Parathyroid adenoma (tissue), 2 donors: ENCODE measurements at regions not wholly inside any gene's neighbourhood (a gene's known extent, or its start where the extent isn't known, plus 50 kb on each side); places are given as distances from the start of the nearest gene placed in this dataset.
"Not testable (repeated sequence)": the region's sequence is repeated elsewhere in the genome, so short reads cannot be mapped to it uniquely, and the experiment has no call there.

ENCODE experiments used
- H2AFZ ChIP-seq: fragments of 300-600 bp; sonication (generic); one replicate; pipeline ENCODE4 v1.7.0; 2017; ENCODE audit warnings: antibody characterized with exemption, mild to moderate bottlenecking
- H3K27ac ChIP-seq: fragments of 300-600 bp; sonication (generic); one replicate; pipeline ENCODE4 v1.7.0; 2017
- H3K27me3 ChIP-seq: fragments of 300-600 bp; sonication (generic); one replicate; pipeline ENCODE4 v1.7.0; 2017; ENCODE audit warnings: low read length; ENCODE audit not compliant: control insufficient read depth, insufficient read depth
- H3K36me3 ChIP-seq: fragments of 300-600 bp; sonication (generic); one replicate; pipeline ENCODE4 v1.7.0; 2017; ENCODE audit warnings: low read length; ENCODE audit not compliant: control insufficient read depth, insufficient read depth
- H3K4me1 ChIP-seq: fragments of 300-600 bp; sonication (generic); one replicate; pipeline ENCODE4 v1.7.0; 2017; ENCODE audit warnings: control low read depth
- H3K4me2 ChIP-seq: fragments of 300-600 bp; sonication (generic); one replicate; pipeline ENCODE4 v1.7.0; 2017; ENCODE audit warnings: low read length
- H3K4me3 ChIP-seq: fragments of 300-600 bp; sonication (generic); one replicate; pipeline ENCODE4 v1.7.0; 2017; ENCODE audit warnings: low read depth, low read length
- H3K79me2 ChIP-seq: fragments of 300-600 bp; sonication (generic); one replicate; pipeline ENCODE4 v1.7.0; 2017; ENCODE audit warnings: control low read depth
- H3K9ac ChIP-seq: fragments of 300-600 bp; sonication (generic); one replicate; pipeline ENCODE4 v1.7.0; 2017; ENCODE audit warnings: mild to moderate bottlenecking
- H3K9me3 ChIP-seq: fragments of 300-600 bp; sonication (generic); one replicate; pipeline ENCODE4 v1.7.0; 2017; ENCODE audit warnings: low read length; ENCODE audit not compliant: control insufficient read depth
- CTCF ChIP-seq: fragments of 300-600 bp; sonication (generic); IDR thresholded peaks from one replicate; pipeline ENCODE4 v1.7.0; 2017; ENCODE audit warnings: antibody characterized with exemption, mild to moderate bottlenecking
- donor health status: primary hyperparathyroidism.

- TF ChIP-seq CTCF = no peak
- H3K9ac ChIP-seq = no peak overlapping the region
- no peaks in the 10 kb centered on the region for H3K4me1 ChIP-seq
- no peaks in the 10 kb centered on the region for H3K27me3 ChIP-seq
- H3K79me2 ChIP-seq = no peaks in the 10 kb centered on the region
- H3K9me3 ChIP-seq = no peaks in the 10 kb centered on the region
- H2AFZ ChIP-seq = no peak overlapping the region
- H3K4me3 ChIP-seq = no peak overlapping the region
- H3K36me3 ChIP-seq = no peaks in the 10 kb centered on the region
- H3K27ac ChIP-seq = no peak overlapping the region
- H3K4me2 ChIP-seq = no peak overlapping the region
Observed at GRCh38 chr11:101792814-101793213, 122.0 kb upstream of the CEP126 start.

DNA sequence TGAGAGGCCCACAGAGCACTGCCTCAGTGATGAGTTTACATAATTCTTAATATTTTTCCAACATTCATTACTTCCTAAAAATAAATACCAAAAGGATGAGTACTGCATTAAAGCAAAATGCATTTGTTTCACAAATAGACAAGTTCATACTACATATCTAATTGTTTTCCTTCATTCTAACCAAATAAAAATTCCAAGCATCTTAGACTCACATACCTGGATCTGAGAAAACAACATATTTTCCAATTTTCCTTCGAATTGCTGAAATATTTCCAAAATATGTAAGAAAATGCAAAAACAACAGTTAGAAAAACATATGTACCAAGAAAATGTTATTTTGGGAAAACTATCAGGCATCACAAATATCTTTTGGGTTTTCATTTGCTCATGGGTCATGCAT is 127.9 kb upstream of the CEP126 start:
- Histone ChIP-seq H3K9ac (no peak overlapping the region), H2AFZ (no peak overlapping the region), H3K36me3 (no peaks in the 10 kb centered on the region), H3K4me2 (no peak overlapping the region), H3K9me3 (no peaks in the 10 kb centered on the region), H3K27ac (no peak overlapping the region), H3K27me3 (no peaks in the 10 kb centered on the region), H3K4me3 (no peak overlapping the region), H3K79me2 (no peaks in the 10 kb centered on the region), H3K4me1 (no peaks in the 10 kb centered on the region)
- no peak for TF ChIP-seq CTCF

- H3K9me3 ChIP-seq = no peaks in the 10 kb centered on the region
- no peak for TF ChIP-seq CTCF
- H3K27ac ChIP-seq = no peak overlapping the region
- H3K27me3 ChIP-seq = no peaks in the 10 kb centered on the region
- H2AFZ ChIP-seq = no peak overlapping the region
- no peaks in the 10 kb centered on the region for H3K79me2 ChIP-seq
- H3K4me3 ChIP-seq = no peak overlapping the region
- H3K9ac ChIP-seq = no peak overlapping the region
- no peaks in the 10 kb centered on the region for H3K36me3 ChIP-seq
- no peak overlapping the region for H3K4me2 ChIP-seq
- no peaks in the 10 kb centered on the region for H3K4me1 ChIP-seq
Observed at GRCh38 chr11:101786421-101786820, 128.4 kb upstream of the CEP126 start.

DNA sequence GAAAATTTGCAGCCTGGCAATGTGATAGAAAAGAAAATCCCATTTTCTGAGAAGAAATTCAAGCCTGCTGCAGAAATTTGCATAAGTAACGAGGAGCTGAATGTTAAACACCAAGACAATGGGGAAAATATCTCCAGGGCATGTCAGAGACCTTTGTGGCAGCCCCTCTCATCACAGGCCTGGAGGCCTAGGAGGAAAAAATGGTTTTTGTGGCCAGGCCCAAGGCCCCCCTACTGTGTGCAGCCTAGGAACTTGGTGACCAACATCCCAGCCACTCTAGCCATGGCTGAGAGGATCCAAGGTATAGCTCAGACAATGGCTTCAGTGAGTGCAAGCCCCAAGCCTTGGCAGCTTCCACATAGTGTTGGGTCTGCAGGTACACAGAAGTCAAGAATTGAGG is 135.6 kb upstream of the CEP126 start:
- H3K27ac ChIP-seq, H2AFZ ChIP-seq, H3K4me2 ChIP-seq, H3K79me2 ChIP-seq, H3K9ac ChIP-seq, H3K9me3 ChIP-seq, H3K36me3 ChIP-seq, H3K4me1 ChIP-seq, H3K4me3 ChIP-seq, H3K27me3 ChIP-seq: not testable (repeated sequence)

DNA sequence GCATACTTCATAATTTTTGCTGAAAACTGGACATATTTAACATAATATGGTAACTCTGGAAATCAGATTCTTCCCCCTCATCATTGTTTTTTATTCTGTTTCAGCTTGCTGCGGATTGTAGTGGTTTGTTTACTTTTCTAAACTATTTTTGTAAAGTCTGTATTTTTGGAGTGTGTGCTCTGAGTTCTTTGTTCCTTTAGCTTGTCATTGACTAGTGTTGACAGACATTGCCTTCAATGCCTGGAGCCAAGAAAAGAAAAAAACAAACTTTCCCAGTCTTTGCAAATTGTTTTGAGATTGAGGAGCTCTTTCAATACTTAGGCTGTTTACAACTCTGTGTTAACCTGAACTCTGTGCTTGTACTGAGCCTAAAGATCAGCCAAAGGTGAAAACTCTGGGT is 137.3 kb upstream of the CEP126 start:
- no peaks in the 10 kb centered on the region for H3K27me3 ChIP-seq
- H3K4me3 ChIP-seq = no peak overlapping the region
- no peaks in the 10 kb centered on the region for H3K79me2 ChIP-seq
- H3K36me3 ChIP-seq = no peaks in the 10 kb centered on the region
- H3K9me3 ChIP-seq = no peaks in the 10 kb centered on the region
- no peak overlapping the region for H2AFZ ChIP-seq
- no peak overlapping the region for H3K9ac ChIP-seq
- H3K27ac ChIP-seq = no peak overlapping the region
- no peak overlapping the region for H3K4me2 ChIP-seq
- TF ChIP-seq CTCF = no peak
- no peaks in the 10 kb centered on the region for H3K4me1 ChIP-seq
